Choroid plexus epithelial cell (primary cell): ENCODE measurements at regions not wholly inside any gene's neighbourhood (a gene's known extent, or its start where the extent isn't known, plus 50 kb on each side); places are given as distances from the start of the nearest gene placed in this dataset.
A peak's percentile ranks its signal among the peaks of the same experiment; 100 is the strongest.

Experiments used
- DNase-seq: peaks from one replicate; pipeline ENCODE4 v3.0.0-alpha.2; 2010; ENCODE audit warnings: low read depth
- H3K4me3 ChIP-seq: 2 replicates; pipeline ENCODE4 v1.5.1; 2011; ENCODE audit warnings: low read depth, mild to moderate bottlenecking, control low read depth, low read length, moderate library complexity
- TF ChIP-seq, protein P1 (sequence below): conservative IDR thresholded peaks from 2 replicates; pipeline ENCODE4 v1.5.1; 2011; ENCODE audit warnings: low read depth, mild to moderate bottlenecking, control low read depth, inconsistent platforms, low read length, moderate library complexity

DNA sequence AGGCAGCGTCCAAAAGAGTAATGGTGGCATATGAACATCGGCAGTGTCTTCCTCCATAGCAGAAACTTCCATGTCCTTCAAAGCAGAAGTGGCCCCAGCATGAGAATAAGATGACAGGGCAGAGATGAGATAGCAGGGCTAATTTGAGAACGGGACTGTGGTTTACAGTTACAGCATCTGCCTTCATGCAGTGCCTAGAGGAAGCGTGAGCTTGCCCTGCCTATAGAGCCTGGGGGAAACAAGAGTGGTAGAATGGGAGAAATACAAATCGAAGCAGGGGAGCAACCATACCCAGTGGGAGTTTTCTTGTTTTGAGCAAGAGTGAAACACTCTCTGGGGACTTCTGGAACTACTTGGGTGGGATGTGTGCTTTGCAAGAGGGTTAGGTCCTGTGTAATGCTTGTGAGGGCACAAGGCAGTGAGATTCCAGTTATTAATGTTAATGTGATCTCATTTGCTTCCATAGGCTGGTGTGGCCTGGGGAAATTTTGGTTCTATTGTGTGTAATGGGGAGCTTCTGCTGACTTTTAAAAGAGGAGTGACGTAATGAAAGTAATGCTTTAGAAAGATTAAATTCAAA lies 616.9 kb downstream of the ZIC1 start:
- H3K4me3 ChIP-seq = no peak overlapping the region
- TF ChIP-seq, protein P1, sequence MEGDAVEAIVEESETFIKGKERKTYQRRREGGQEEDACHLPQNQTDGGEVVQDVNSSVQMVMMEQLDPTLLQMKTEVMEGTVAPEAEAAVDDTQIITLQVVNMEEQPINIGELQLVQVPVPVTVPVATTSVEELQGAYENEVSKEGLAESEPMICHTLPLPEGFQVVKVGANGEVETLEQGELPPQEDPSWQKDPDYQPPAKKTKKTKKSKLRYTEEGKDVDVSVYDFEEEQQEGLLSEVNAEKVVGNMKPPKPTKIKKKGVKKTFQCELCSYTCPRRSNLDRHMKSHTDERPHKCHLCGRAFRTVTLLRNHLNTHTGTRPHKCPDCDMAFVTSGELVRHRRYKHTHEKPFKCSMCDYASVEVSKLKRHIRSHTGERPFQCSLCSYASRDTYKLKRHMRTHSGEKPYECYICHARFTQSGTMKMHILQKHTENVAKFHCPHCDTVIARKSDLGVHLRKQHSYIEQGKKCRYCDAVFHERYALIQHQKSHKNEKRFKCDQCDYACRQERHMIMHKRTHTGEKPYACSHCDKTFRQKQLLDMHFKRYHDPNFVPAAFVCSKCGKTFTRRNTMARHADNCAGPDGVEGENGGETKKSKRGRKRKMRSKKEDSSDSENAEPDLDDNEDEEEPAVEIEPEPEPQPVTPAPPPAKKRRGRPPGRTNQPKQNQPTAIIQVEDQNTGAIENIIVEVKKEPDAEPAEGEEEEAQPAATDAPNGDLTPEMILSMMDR = no peak
- DNase-seq = no peak

DNA sequence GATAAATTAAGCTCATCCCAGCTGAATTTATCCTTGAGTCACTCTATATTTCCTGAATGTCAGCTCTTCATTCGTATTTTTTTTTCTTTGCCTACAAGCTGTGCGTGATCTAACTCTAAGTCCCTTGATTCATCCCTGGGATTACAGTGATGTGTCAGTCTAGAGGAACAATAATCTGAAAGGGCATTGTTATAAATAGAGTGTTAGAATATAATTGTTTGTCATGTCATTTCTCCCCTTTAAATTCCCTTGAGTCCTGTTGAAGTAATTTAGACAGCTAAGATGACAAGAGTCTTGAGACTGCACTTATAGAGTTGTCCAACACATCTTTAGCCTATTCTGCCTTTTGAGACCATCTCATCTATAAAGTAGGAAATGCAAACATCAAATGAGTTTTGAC lies 621.8 kb downstream of the ZIC1 start:
- no peak for DNase-seq
- no peak overlapping the region for H3K4me3 ChIP-seq
- TF ChIP-seq, protein P1 = no peak

DNA sequence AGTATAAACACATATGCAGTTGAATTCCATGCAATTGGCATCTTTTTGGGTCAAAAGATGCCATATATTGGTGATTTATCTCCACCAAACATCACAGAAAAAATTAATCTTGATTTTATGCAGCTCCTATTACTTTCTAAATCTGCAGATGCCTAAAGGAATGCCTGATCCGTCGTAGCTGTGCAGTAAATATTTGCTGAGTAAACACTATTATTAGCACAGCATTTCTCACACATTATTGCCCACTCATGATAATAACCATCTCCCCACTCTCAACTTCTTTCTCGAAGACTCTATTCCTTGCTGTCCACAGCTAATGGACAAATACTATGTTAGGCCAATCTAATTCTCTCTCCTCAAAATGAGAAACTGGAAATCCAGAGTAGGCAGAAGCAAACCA lies 625.2 kb downstream of the ZIC1 start:
- H3K4me3 ChIP-seq = no peak overlapping the region
- TF ChIP-seq, protein P1 = no peak
- no peak for DNase-seq

DNA sequence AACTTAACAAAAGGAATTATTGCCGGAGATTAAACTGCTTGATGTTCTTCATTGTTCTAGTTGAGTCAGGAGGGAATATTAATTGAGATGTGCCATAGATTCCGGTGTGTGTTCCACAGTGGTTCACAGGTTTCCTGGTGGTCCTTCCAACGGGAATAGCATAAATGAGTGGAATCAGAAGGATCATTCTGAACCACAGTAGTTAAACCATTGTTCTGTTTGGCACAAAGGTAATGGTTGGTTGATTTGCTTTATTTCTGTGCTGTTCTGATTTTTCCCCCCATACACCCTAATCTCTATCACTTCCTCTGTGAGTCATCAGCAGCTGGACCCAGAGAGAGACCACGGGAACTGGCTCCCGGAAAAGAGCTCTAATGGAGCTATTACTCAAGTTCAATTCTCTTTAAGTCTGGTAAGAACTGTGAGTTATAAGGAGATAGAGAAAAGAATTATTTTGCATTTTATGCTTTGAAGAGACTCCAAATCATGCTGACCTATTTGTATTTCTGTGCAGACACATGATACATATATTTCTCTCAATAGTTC lies 627.2 kb downstream of the ZIC1 start:
- TF ChIP-seq, protein P1 = no peak
- DNase-seq = peak; percentile 65
- no peak overlapping the region for H3K4me3 ChIP-seq

DNA sequence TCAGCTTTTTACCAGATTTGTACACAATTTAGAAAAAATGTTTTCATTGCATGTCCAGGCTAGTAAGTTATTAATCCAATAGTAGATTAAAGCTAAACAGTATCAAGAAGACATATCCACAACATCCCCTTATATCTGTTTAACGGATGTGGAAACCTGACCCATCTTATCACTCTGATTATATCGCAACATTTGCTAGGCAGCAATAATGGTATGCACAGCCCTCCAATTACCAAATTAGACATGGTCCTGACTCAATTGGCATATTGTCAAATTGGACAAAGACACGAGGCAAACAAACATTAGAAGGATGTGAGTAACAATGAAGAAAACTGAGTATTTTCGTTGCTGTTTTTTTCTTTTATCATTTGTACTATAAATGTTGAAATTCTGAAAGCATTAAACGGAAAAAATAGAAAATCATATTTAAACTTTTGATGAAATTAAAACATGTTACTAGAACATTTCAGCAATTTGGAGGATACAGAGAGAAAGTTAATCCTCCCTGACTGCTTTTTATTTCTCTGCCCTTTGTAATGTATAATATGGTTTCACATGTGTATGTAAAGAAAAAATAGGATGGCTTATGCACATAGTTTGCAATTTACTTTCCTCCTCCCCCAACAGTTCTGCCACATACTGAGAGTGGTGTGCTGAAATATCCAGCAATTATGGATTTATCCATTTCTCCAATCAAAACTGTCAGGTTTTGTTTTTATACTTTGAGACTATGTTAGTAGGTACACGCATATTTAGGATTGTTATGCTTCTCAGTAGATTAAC lies 633.7 kb downstream of the ZIC1 start:
- TF ChIP-seq, protein P1 = no peak
- DNase-seq = peak; percentile 72
- no peak overlapping the region for H3K4me3 ChIP-seq

DNA sequence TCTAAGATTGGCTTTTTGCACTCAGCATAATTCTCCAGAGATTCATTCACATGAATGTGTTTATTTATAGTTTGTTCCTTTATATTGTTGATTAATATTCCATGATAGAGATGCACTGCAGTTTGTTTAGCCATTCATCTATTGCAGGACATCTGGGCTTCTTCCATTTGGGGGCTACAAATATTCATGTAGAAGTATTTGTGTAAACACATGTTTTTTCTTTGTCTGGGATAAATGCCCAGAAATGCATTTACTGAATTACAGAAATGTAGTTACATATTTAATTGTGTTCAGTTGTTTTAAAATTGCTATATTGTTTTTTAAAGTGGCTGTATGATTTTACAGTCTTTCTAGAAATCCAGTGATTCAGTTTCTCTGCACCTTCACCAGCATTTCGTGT lies 635.0 kb downstream of the ZIC1 start:
- H3K4me3 ChIP-seq = no peak overlapping the region
- DNase-seq = no peak
- TF ChIP-seq, protein P1 = no peak
